C1 segment of cervical spinal cord (tissue), 14 donors: ENCODE measurements at regions not wholly inside any gene's neighbourhood (a gene's known extent, or its start where the extent isn't known, plus 50 kb on each side); places are given as distances from the start of the nearest gene placed in this dataset.

Experiments
- DNase-seq, 14 donors: peaks; one replicate each; lab custom pipeline; 2025; lab: John Stamatoyannopoulos, UW

GRCh38 chr16:56093055-56093454 lies 98.2 kb upstream of the GNAO1 start:
- no peak for DNase-seq

- DNase-seq = no peak
Observed at GRCh38 chr16:56090076-56090475, 101.2 kb upstream of the GNAO1 start.

GRCh38 chr16:56087626-56088025 lies 103.7 kb upstream of the GNAO1 start:
- DNase-seq = no peak

- no peak for DNase-seq
Observed at GRCh38 chr16:56081371-56081770, 109.9 kb upstream of the GNAO1 start.

GRCh38 chr16:56075732-56076388 lies 115.4 kb upstream of the GNAO1 start:
- no peak for DNase-seq

GRCh38 chr16:56073508-56073907 lies 117.8 kb upstream of the GNAO1 start:
- no peak for DNase-seq

- no peak for DNase-seq
Observed at GRCh38 chr16:56072096-56072495, 119.2 kb upstream of the GNAO1 start.

GRCh38 chr16:56068816-56069215 lies 122.5 kb upstream of the GNAO1 start:
- no peak for DNase-seq

GRCh38 chr16:56068314-56068713 lies 123.0 kb upstream of the GNAO1 start:
- DNase-seq = no peak

GRCh38 chr16:56067406-56067805 lies 123.9 kb upstream of the GNAO1 start:
- no peak for DNase-seq

- no peak for DNase-seq
Observed at GRCh38 chr16:56066617-56067016, 124.7 kb upstream of the GNAO1 start.

- DNase-seq = no peak
Observed at GRCh38 chr16:56063111-56063510, 128.2 kb upstream of the GNAO1 start.

- DNase-seq = no peak
Observed at GRCh38 chr16:56057151-56057550, 134.1 kb upstream of the GNAO1 start.

- DNase-seq = no peak
Observed at GRCh38 chr16:56050916-56051315, 140.4 kb upstream of the GNAO1 start.

GRCh38 chr16:56048425-56049105 lies 142.7 kb upstream of the GNAO1 start:
- DNase-seq = no peak

- DNase-seq = peak in 2 of 14 donors; percentile 2 to 41
Observed at GRCh38 chr16:56047307-56048234, 143.7 kb upstream of the GNAO1 start.

- no peak for DNase-seq
Observed at GRCh38 chr16:56042416-56042815, 148.9 kb upstream of the GNAO1 start.

GRCh38 chr16:56041556-56042140 lies 149.6 kb upstream of the GNAO1 start:
- peak in 3 of 14 donors; percentile 1 to 24 (median 5) for DNase-seq

- no peak for DNase-seq
Observed at GRCh38 chr16:56038564-56039098, 152.7 kb upstream of the GNAO1 start.

- DNase-seq = no peak
Observed at GRCh38 chr16:56032072-56032471, 156.9 kb upstream of the CES5A start.

GRCh38 chr16:56029026-56029425 lies 153.9 kb upstream of the CES5A start:
- DNase-seq = no peak

- DNase-seq = no peak
Observed at GRCh38 chr16:56022818-56023217, 147.6 kb upstream of the CES5A start.
